ENCODE measurements at regions not wholly inside any gene's neighbourhood (a gene's known extent, or its start where the extent isn't known, plus 50 kb on each side); places are given as distances from the start of the nearest gene placed in this dataset.
"Not testable (repeated sequence)": the region's sequence is repeated elsewhere in the genome, so short reads cannot be mapped to it uniquely, and the experiment has no call there.

- no peak for DNase-seq
Measured at GRCh38 chr1:173344034-173344743, 132.9 kb upstream of the PRDX6 start.

- no peak for DNase-seq
Measured at GRCh38 chr1:173347282-173347818, 129.8 kb upstream of the PRDX6 start.

DNA sequence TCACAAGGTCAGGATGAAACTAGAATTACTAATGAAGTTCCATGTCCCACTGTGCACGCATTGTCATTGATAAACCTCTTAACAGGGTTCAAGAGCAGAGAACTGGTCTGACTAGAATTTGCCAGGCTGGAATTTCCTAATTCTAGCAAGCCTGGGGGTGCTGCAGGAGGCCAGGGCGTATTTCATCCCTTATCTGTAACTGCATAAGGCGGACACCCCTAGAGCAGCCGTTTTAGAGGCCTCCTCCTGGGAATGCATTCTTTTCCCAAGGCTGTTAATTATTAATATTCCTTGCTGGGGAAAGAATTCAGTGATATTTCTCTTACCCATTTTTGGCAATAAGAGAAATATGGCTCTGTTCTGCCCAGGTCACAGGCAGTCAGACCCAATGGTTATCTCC, 124.5 kb upstream of the PRDX6 start:
- not testable (repeated sequence) for DNase-seq

- DNase-seq, result no peak
Measured at GRCh38 chr1:173353350-173353749, 123.8 kb upstream of the PRDX6 start.

DNA sequence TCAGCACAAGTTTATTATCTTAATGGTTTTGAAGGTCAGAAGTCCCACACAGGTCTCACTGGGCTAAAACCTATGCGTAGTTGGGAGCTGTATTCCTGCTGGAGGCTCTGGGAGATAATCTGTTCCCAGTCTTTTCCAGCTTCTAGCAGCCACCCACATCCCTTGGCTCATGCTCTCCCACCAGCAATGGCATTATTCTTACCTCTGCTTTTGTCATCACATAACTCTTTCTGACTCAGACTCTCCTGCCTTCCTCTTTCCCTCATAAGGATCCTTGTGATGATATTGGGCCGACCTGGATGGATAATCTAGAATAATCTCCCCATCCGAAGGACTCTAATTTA, 122.2 kb upstream of the PRDX6 start:
- no peak for DNase-seq

- no peak for DNase-seq
Measured at GRCh38 chr1:173355281-173356031, 121.7 kb upstream of the PRDX6 start.

- DNase-seq, result peak in 1 of 5 experiments; percentile 21
Measured at GRCh38 chr1:173356191-173356762, 120.9 kb upstream of the PRDX6 start.

DNA sequence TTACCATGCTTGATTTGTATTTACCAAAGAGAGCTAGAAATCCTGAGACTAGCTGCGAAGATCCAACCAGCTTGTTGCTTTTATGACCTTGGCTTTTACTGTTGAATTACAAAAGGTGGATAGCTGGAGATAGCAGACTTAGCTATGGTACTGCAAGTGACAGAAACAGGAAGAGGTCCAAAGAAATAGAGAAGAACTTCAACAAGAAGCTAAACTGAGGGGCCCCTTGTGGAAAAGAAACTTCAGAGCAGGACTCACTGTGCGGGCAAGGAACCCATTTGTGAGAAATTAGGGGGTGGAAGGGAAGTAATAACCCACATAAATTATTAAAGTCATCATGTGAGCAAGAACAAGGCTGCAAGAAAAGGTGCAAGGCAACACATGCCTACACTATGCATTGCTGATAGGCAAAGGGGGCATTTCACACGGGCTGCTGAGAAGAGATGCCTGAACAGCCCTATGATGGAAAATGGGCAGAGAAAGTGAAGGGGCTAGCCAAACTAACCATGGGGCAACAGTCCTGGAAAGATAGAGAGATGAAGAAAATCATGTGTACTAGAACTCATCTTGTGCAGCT, 116.6 kb upstream of the PRDX6 start:
- no peak for DNase-seq

GRCh38 chr1:173362543-173362942, 114.6 kb upstream of the PRDX6 start:
- no peak for DNase-seq

GRCh38 chr1:173364827-173365226, 112.3 kb upstream of the PRDX6 start:
- DNase-seq, result no peak

DNA sequence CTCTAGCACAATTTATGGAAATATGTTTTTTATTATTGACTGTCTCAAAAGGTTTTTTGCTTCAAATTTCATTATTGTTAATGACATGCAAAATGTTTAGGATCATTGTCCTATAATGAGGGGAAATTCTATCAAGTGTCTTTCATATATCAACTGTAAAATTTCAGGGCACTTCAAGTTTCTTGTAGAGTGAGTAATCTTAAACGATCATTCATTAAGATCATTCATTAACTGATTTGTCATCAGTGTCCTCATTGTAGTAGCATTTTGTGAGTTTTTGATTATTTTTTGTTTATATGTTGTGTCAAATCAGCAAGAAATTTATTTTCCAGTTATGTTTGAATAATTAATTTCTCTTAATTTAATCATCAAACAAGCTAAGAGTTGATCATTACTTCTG, 111.8 kb upstream of the PRDX6 start:
- DNase-seq, result no peak

DNA sequence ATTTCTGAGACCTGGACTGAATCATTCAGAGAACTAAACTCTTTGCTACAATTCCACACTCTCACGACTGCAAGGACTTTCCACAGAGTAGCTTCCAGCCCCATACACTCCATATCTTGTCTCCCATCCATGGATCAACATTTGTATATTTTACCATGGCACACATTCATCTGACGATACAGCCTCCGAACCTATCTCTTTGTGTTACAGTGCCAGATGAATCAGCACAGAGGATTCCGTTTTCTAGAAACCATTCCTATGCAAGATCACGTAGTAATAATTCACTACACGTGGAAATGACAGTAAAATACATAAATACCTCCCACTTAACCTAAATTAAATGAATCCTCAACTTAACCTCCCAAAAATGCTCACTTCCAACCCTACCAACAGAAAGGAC, 110.0 kb upstream of the PRDX6 start:
- DNase-seq, result no peak

- not testable (repeated sequence) for DNase-seq
Measured at GRCh38 chr1:173370586-173370985, 106.5 kb upstream of the PRDX6 start.

GRCh38 chr1:173376065-173376464, 101.1 kb upstream of the PRDX6 start:
- not testable (repeated sequence) for DNase-seq

DNA sequence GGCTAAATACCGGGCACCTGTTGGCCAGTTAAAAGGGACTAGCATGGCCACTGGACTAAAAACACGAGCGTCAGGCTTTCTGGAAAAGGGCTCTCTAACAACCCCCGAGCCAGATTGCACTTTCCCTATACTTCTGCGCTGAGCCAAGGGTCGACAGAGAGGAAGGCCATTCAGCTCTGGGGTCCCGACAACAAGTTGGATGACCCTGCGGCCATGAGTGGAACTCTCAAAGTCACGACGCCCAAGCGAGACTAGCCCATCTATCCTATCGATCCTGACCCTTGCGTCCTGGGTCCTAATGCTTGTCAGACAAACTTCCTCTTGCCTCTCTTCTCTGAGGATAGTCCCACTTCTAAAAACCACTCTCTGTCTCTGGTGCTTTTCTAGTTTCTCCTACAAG, 99.9 kb upstream of the PRDX6 start:
- DNase-seq, result no peak

GRCh38 chr1:173383351-173383750, 93.8 kb upstream of the PRDX6 start:
- DNase-seq, result no peak

- DNase-seq, result no peak
Measured at GRCh38 chr1:173388352-173388751, 88.8 kb upstream of the PRDX6 start.

- DNase-seq, result no peak
Measured at GRCh38 chr1:173392895-173393658, 84.1 kb upstream of the PRDX6 start.

DNA sequence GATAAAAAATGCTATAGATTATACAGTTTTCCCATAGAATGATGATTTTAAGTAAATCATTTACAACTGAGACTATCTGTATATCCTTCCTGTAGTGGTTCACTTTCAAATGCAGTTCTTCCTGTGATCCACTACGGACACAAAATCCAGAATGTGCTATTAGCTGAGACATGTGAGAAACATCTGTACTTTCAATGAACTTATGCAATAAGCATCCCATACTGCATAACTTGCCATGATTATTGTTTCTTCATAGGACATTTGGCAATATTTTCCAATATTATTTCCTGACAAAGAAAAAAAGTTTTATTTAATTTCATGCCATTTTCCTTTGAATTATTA, 83.5 kb upstream of the PRDX6 start:
- DNase-seq, result no peak

GRCh38 chr1:173394813-173395212, 82.3 kb upstream of the PRDX6 start:
- not testable (repeated sequence) for DNase-seq

- no peak for DNase-seq
Measured at GRCh38 chr1:173395762-173396161, 81.4 kb upstream of the PRDX6 start.

- no peak for DNase-seq
Measured at GRCh38 chr1:173400387-173400995, 76.6 kb upstream of the PRDX6 start.
